ENCODE measurements at regions not wholly inside any gene's neighbourhood (a gene's known extent, or its start where the extent isn't known, plus 50 kb on each side); places are given as distances from the start of the nearest gene placed in this dataset.

- DNase-seq (ENCODE audit: low read depth in 1 of 2, low spot score in 1 of 2): no peak
These were observed 176.6 kb upstream of the GALNTL6 start for GRCh38 chr4:171636606-171637005.

DNA sequence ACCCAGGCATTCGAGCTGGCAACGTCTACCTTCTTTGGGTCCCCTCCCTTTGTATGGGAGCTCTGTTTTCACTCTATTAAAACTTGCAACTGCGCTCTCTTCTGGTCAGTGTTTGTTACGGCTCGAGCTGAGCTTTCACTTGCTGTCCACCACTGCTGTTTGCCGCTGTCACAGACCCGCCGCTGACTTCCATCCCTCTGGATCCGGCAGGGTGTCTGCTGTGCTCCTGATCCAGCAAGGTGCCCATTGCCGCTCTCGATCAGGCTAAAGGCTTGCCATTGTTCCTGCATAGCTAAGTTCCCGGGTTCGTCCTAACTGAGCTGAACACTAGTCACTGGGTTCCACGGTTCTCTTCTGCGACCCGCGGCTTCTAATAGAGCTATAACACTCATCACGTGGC lies 183.5 kb upstream of the GALNTL6 start:
- DNase-seq (ENCODE audit: low read depth in 1 of 2, low spot score in 1 of 2): no peak

- DNase-seq (ENCODE audit: low read depth in 1 of 2, low spot score in 1 of 2): no peak
These were observed 184.0 kb upstream of the GALNTL6 start for GRCh38 chr4:171629182-171629581.

DNA sequence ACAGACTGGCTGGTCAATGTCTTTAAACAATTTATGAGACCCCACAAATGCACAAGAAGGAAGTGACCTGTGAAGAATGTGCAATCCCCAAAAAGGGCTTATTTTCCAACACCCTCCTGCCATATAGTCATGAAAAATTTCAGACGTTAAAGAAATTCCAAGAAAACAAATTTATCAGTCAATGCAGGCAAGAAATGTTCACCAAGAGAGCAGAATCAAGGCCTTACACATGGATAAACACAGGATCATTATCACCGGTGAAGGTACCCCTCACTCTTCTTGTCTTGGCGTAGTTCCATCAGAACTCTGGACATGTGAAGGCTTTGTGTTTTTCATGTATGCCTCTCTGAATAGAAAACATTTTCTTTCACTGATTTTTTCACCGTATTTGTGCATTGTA lies 186.7 kb upstream of the GALNTL6 start:
- no peak for DNase-seq (ENCODE audit: low read depth in 1 of 2, low spot score in 1 of 2)

GRCh38 chr4:171622729-171623128 lies 190.5 kb upstream of the GALNTL6 start:
- no peak for DNase-seq (ENCODE audit: low read depth in 1 of 2, low spot score in 1 of 2)

DNA sequence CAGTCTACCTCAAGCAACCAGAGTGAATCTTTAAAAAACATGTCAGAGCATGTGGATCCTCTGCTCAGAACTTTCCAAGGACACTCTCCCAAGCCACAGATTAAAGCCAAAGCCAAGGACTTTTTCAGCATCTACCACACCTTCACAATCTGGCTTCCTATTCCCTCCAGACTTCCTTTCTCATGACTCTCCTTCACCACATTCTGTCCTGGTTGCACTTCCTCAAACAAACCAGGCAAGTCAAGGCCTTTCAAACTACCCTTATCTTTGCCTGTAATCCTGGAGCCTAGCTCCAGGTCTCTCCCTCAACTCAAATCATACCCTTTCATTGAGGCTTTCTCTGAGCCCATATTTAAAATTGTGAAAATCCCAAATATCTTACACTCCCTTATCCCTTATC lies 191.6 kb upstream of the GALNTL6 start:
- no peak for DNase-seq (ENCODE audit: low read depth in 1 of 2, low spot score in 1 of 2)

DNA sequence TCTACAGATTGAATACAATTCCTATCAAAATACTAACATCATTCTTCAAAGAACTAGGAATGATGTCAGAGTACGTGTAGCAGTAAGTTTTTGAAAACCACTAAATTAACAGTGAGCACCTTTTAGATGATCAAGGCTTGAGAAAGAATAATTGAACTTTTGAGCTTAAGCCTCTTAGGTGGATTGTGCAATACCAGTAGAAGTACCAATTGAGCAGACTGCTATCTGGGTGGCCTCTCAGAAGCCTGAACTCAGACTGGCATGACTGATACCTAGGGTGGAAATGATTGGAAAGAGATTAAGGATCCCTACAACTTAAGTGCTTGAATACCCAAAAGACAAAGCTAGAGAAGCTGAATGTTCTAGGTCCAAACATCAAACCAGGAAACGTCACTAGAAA lies 200.3 kb upstream of the GALNTL6 start:
- no peak for DNase-seq (ENCODE audit: low read depth in 1 of 2, low spot score in 1 of 2)

- DNase-seq (ENCODE audit: low read depth in 1 of 2, low spot score in 1 of 2): no peak
These were observed 210.4 kb upstream of the GALNTL6 start for GRCh38 chr4:171602638-171603355.

GRCh38 chr4:171601091-171601490 lies 212.1 kb upstream of the GALNTL6 start:
- DNase-seq (ENCODE audit: low read depth in 1 of 2, low spot score in 1 of 2): no peak

- no peak for DNase-seq (ENCODE audit: low read depth in 1 of 2, low spot score in 1 of 2)
These were observed 213.6 kb upstream of the GALNTL6 start for GRCh38 chr4:171599628-171600027.

DNA sequence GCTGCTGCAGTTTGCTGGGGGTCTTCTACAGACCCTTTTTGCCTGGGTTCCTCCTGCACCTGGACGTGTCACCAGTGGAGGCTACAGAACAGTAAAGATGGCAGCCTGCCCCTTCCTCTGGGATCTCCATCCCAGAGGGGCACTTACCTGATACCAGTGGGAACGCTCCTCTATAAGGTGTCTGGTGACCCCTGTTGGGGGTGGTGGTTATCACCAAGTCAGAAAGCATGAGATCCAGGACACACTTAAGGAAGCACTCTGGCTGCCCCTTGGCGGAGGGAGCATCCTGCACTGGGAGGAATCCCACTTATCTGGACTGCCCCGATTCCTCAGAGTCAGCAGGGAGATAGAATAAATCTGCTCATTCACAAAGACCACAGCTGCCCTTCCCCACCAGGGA lies 218.9 kb upstream of the GALNTL6 start:
- no peak for DNase-seq (ENCODE audit: low read depth in 1 of 2, low spot score in 1 of 2)

GRCh38 chr4:171590716-171591115 lies 222.5 kb upstream of the GALNTL6 start:
- DNase-seq (ENCODE audit: low read depth in 1 of 2, low spot score in 1 of 2): no peak

- DNase-seq (ENCODE audit: low read depth in 1 of 2, low spot score in 1 of 2): no peak
These were observed 224.4 kb upstream of the GALNTL6 start for GRCh38 chr4:171588764-171589163.

DNA sequence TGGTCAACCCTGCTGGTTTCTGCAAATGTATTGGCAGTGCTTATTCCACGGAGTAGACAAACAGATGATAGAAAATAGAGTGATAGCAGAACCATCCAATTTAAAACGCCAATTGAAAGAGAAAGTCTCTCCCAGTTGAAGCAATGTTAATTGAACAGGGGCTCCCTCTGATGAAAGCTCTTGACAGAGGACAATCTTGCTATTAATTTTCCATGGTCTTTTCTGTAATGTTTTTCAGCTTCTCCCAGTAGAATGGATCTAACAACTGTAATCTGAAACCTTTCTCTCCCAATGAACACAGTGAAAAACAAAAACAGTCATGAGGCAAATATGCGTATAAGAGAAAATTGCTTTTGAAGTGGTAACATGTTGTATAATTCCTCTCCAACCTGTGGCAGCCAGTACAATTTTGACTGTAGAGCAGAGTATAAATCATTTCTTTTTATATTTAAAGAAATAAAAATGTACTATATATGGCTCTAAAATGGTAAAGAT lies 225.1 kb upstream of the GALNTL6 start:
- no peak for DNase-seq (ENCODE audit: low read depth in 1 of 2, low spot score in 1 of 2)

GRCh38 chr4:171583790-171584189 lies 229.4 kb upstream of the GALNTL6 start:
- no peak for DNase-seq (ENCODE audit: low read depth in 1 of 2, low spot score in 1 of 2)

DNA sequence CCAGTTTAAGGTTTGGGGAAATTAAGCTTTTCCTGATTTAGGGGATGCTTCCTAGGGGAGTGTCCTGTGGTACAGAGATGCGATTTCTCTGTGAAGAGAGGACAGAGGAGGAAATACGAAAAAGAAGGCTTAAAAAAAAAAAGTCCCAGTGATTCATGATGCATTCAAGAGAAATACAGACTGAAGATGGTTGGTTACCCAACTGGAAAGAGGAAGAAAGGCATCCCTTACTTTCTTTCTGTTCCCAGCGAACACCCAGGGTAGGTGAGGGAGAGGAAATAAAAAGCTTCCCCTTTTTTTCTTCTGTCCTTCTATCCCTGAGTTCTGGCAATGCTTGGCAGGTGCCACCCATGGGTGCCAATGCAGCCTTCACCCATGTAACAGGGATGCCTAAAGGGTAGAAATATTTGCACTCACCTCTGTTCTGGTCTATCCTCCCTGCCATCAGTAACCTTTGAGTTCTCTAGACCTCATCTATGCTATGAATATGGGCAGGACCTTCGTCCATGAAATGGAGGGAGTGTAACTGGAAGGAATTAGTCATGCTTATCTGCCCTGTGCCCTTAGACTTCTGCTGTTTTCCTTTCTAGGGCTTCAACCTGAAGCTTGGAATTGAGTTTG lies 230.1 kb upstream of the GALNTL6 start:
- DNase-seq (ENCODE audit: low read depth in 1 of 2, low spot score in 1 of 2): no peak

DNA sequence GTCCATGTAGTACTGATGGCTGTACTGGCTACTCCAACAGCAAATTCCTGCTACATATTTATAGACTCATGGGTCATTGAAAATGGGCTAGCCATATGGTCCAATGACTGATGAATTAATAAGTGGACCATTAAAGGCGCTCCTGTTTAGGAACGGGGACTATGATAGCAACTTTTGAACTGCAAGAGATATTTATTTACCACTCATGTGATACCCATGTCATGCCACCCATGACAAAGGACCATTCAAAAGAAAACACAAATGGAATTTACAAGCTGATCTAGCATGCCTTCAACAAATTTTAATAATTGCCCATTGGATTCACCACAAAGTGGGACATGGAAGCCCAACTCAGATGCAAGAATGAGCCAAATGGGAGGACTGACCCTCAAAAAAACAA lies 240.0 kb upstream of the GALNTL6 start:
- no peak for DNase-seq (ENCODE audit: low read depth in 1 of 2, low spot score in 1 of 2)

DNA sequence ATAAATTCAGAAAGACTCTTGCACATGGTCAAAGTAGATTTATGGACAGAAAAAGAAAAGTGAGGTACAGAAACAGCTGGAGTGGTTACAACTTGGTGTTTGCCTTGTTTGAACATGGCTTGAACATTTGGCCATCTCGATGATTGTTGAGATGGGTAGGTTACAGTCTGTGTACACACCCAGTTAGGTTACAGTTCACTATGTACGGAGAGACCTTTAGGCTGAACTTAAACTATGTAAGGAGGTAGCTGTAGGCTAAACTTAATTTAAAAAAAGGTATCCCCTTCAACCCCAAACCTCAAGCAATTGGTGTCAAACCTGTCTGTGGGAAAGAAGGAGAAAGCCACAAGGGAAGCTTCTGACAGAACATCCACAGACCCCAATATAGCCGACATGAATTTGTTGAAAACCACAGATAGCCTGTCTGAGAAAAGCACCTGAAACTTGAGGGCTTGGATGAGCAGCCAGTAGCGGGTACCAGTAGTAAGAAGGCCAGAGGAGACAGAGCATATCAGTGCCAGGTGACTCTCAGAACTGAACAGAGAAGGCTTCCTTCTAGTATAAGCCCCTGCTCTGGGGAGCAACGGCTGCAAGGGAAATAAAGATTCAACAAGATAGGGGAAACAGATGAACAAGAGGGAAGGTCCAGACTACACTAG lies 247.9 kb upstream of the GALNTL6 start:
- no peak for DNase-seq (ENCODE audit: low read depth in 1 of 2, low spot score in 1 of 2)

DNA sequence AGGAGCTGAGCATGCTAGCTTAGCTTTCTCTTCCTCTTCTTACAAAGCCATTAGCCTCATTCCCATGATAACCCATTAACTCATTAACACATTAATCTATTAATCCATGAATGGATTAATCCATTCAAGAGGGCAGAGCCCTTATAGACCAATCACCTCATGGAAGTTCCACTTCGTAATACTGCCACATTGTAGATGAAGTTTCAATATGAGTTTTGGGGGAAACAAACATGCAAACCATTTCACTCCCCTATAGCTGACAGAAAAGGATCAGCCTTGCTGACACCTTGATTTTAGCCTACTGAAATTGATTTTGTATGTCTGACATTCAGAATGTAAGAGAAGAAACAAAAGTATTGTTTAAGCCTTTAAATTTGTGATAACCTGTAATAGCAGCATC lies 251.8 kb upstream of the GALNTL6 start:
- DNase-seq (ENCODE audit: low read depth in 1 of 2, low spot score in 1 of 2): no peak

DNA sequence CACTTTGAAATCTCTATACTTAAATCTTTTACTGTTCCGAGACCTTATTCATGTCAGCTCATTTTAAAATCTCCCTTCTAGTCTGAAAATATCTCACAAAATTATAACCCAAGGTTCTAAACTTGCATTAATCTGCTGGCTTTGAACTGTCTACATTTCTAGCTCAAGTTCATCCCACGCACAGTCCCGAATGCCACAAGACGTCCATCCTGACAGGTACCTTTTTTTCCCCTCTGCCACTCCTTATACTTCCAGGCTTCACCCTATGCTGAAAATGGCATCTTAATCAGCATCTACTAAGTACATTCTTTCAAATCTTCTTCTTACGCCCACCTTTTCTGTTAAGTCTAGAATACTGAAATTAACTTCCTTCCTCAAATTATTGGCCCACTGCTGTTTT lies 259.2 kb upstream of the GALNTL6 start:
- no peak for DNase-seq (ENCODE audit: low read depth in 1 of 2, low spot score in 1 of 2)

GRCh38 chr4:171542640-171543039 lies 270.6 kb upstream of the GALNTL6 start:
- DNase-seq (ENCODE audit: low read depth in 1 of 2, low spot score in 1 of 2): no peak

DNA sequence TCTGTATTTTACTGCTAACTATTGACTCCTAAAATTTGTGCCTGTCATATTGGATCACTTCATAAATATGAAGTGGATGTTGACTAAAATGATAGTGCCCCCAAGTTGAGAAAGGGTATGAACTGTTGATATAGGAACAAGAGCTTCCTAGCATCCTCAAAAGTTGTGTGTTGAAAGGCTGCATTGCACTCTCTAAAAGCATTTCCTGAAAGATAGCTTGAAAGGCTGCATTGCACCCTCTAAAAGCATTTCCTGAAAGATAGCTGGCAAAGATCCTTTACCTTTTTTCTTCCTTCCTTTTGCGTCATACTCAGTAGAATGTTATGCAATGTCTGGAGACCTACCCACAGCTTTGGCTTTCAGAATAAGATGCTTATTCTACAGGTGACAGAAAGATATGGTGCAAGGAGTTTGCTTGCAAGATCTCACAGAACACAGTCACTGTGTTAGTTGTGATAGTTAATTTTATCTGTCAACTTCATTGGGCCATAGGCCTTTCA lies 274.6 kb upstream of the GALNTL6 start:
- no peak for DNase-seq (ENCODE audit: low read depth in 1 of 2, low spot score in 1 of 2)
